ENCODE measurements at regions not wholly inside any gene's neighbourhood (a gene's known extent, or its start where the extent isn't known, plus 50 kb on each side); places are given as distances from the start of the nearest gene placed in this dataset.

DNA sequence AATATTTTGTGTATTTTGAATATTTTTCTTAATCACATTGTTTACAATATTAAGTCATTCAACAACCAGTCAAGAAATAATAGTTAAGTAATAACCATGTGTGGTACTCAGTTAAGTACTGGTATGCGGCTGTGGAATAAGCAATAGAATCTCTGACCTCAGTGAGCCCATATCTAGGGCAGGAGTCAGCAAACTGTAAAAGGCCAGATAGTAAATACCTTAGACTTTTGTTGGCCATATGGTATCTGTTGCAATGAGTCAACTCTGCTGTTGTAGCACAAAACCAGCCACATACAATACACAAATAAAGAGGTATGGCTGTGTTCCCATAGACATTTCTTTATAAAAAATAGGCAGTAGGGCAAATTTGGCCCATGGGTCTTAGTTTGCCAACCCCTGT is 311.6 kb upstream of the SEMA3A start:
- ChIA-PET RAD21 (ENCODE audit: low non-redundant PET in 1 of 2, low total read pairs in 2 of 2, uncharacterized antibody in 2 of 2, unreplicated experiment in 2 of 2) (no interaction called here), CTCF (no interaction called here), POLR2A (no interaction called here)
- Histone ChIP-seq H3K9me2 (ENCODE audit: insufficient read depth) (no peaks in the 10 kb centered on the region), H4K20me1 (ENCODE audit: insufficient read depth) (no peaks in the 10 kb centered on the region), H3K4me2 (ENCODE audit: low read length) (no peak overlapping the region), H3K27me3 (ENCODE audit: insufficient read depth, low read length) (no peaks in the 10 kb centered on the region), H3K79me2 (ENCODE audit: insufficient read depth, low read length) (no peaks in the 10 kb centered on the region), H3K4me1 (ENCODE audit: control insufficient read depth in 1 of 2, insufficient read depth in 2 of 2, low read length in 2 of 2) (no peaks in the 10 kb centered on the region), H3K4me3 (replicated peaks in 1 of 2; ENCODE audit: low read depth in 1 of 2, low read length in 2 of 2) (no peak overlapping the region), H3K36me3 (ENCODE audit: control insufficient read depth in 1 of 2, insufficient read depth in 2 of 2, low read length in 2 of 2) (no peaks in the 10 kb centered on the region), H3K27ac (ENCODE audit: low read depth, low read length) (no peak overlapping the region), H2AFZ (ENCODE audit: low read depth, low read length, poor library complexity, severe bottlenecking) (no peak overlapping the region), H3K9ac (ENCODE audit: low read length) (no peak overlapping the region), H3K9me3 (ENCODE audit: control insufficient read depth in 1 of 2, insufficient read depth in 1 of 2, low read depth in 1 of 2, low read length in 2 of 2) (no peaks in the 10 kb centered on the region)
- TF ChIP-seq, protein P1, sequence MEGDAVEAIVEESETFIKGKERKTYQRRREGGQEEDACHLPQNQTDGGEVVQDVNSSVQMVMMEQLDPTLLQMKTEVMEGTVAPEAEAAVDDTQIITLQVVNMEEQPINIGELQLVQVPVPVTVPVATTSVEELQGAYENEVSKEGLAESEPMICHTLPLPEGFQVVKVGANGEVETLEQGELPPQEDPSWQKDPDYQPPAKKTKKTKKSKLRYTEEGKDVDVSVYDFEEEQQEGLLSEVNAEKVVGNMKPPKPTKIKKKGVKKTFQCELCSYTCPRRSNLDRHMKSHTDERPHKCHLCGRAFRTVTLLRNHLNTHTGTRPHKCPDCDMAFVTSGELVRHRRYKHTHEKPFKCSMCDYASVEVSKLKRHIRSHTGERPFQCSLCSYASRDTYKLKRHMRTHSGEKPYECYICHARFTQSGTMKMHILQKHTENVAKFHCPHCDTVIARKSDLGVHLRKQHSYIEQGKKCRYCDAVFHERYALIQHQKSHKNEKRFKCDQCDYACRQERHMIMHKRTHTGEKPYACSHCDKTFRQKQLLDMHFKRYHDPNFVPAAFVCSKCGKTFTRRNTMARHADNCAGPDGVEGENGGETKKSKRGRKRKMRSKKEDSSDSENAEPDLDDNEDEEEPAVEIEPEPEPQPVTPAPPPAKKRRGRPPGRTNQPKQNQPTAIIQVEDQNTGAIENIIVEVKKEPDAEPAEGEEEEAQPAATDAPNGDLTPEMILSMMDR (IDR thresholded peaks at IDR 0.05 in 2 of 3, conservative IDR thresholded peaks at IDR 0.05 in 1 of 3; ENCODE audit: borderline replicate concordance in 1 of 3, insufficient read depth in 1 of 3, low read depth in 2 of 3, low read length in 2 of 3), result no peak
- no peak for TF ChIP-seq TCF7L2 (IDR thresholded peaks at IDR 0.05; ENCODE audit: borderline replicate concordance, extremely low read depth, insufficient read depth, insufficient read length)
- TF ChIP-seq, protein P2, sequence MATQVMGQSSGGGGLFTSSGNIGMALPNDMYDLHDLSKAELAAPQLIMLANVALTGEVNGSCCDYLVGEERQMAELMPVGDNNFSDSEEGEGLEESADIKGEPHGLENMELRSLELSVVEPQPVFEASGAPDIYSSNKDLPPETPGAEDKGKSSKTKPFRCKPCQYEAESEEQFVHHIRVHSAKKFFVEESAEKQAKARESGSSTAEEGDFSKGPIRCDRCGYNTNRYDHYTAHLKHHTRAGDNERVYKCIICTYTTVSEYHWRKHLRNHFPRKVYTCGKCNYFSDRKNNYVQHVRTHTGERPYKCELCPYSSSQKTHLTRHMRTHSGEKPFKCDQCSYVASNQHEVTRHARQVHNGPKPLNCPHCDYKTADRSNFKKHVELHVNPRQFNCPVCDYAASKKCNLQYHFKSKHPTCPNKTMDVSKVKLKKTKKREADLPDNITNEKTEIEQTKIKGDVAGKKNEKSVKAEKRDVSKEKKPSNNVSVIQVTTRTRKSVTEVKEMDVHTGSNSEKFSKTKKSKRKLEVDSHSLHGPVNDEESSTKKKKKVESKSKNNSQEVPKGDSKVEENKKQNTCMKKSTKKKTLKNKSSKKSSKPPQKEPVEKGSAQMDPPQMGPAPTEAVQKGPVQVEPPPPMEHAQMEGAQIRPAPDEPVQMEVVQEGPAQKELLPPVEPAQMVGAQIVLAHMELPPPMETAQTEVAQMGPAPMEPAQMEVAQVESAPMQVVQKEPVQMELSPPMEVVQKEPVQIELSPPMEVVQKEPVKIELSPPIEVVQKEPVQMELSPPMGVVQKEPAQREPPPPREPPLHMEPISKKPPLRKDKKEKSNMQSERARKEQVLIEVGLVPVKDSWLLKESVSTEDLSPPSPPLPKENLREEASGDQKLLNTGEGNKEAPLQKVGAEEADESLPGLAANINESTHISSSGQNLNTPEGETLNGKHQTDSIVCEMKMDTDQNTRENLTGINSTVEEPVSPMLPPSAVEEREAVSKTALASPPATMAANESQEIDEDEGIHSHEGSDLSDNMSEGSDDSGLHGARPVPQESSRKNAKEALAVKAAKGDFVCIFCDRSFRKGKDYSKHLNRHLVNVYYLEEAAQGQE (IDR thresholded peaks at IDR 0.05; ENCODE audit: low read depth), result no peak
- no peak for TF ChIP-seq SRF (IDR thresholded peaks at IDR 0.05; ENCODE audit: low read depth)
- intact Hi-C loops (cut with micrococcal nuclease), result no loop called here
- ATAC-seq, result no peak
- DNase-seq (ENCODE audit: low read depth, low spot score), result no peak
- BruUV-seq (replicated peaks), result no TSS peak

Measured in HCT116 (cell line).